Erythroblast (primary cell): ENCODE measurements at regions not wholly inside any gene's neighbourhood (a gene's known extent, or its start where the extent isn't known, plus 50 kb on each side); places are given as distances from the start of the nearest gene placed in this dataset.
"Not testable (repeated sequence)": the region's sequence is repeated elsewhere in the genome, so short reads cannot be mapped to it uniquely, and the experiment has no call there.

ENCODE experiments used
- DNase-seq, 2 experiments: peaks; one replicate each; lab custom pipeline; 2025; lab: John Stamatoyannopoulos, UW
- GATA1 ChIP-seq: IDR thresholded peaks from 2 replicates; pipeline ENCODE4 v1.6.1; 2011; ENCODE audit warnings: low read depth, mild to moderate bottlenecking, control low read depth, low read length, moderate library complexity
- POLR2A ChIP-seq: IDR thresholded peaks from 2 replicates; pipeline ENCODE4 v1.6.1; 2011; ENCODE audit warnings: mild to moderate bottlenecking, low read length

DNA sequence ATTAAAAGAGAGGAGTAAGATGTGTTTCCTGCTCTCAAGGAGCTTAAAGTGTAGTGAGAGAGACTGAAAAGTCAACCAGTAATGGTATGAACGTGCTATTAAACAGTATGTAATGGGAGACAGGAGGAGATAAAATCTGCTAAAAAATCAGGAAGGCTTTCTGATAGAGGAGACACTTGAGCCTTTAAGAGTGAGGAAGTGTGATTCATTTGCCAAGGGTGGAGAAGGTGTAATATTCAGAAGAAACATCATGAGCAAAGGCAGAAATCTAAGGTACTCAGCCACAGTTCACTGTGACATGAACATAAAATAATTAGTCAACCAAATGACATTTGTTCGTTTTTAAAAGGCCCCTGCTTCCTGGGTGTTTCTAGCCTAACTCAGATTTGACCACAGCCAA lies 137.8 kb upstream of the SKOR2 start:
- no peak for TF ChIP-seq POLR2A
- no peak for TF ChIP-seq GATA1
- no peak for DNase-seq

DNA sequence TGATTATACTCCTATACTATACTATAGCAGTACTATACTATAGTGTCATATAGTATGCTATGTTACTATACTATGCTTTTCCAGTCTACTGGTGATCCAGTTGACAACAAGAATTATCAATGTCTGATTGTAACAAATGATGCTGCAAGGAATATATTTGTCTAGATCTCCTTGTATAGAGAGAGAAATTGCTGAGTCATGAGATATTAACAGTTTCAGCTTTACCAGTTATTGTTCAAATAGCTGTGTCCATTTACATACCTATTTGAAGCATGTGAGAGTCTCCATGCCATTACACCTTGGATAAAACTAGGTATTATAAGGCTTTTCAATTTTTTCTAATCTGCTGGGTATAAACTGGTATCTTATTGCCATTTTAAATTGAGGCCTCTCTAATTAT lies 136.4 kb upstream of the SKOR2 start:
- DNase-seq = no peak
- TF ChIP-seq POLR2A (no peak), GATA1 (no peak)

DNA sequence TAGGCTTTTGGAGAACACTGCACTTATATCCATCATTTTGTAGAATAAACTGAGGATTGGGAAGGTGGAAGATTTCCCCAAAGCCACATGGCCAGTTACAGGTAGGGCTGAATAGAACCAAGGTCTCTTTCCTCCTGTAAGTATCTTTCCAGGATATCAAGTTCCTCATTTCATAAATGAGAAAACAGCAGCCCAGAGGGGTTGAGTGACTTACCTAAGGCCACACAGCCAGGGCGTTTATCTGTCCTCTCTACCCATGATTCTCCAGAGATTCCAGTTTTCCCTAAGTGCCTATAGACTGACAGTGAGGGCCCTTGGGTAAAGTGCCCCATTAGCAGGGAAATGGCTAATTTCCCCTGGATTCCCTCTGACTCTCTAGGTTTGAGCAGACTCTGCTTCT lies 132.3 kb upstream of the SKOR2 start:
- TF ChIP-seq POLR2A (no peak), GATA1 (no peak)
- no peak for DNase-seq

GRCh38 chr18:47381975-47382570 lies 130.6 kb upstream of the SKOR2 start:
- no peak for TF ChIP-seq GATA1
- no peak for TF ChIP-seq POLR2A

GRCh38 chr18:47380153-47380552 lies 128.7 kb upstream of the SKOR2 start:
- DNase-seq = no peak
- TF ChIP-seq GATA1 = no peak
- TF ChIP-seq POLR2A = no peak

More at GRCh38 chr18:47381975-47382570, 130.6 kb upstream of the SKOR2 start:
- DNase-seq = no peak

DNA sequence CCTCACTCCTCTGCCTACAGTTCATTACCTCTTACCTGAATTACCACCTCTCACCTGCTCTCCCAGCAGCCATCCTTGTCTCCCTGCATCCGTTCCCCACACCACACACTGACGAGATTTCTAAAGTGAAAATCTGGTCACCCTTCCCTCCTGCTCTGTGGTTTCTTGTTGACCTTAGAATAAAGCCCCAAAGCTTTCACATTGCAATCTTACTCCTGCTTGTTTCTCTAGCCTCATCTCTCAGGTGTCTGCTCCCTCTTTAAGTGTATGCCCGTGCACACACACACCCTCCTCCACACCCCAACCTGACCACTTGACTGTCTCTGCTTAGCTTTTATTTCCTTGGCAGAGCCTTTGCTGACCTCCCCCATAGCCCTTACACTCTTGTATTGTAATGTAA lies 122.0 kb upstream of the SKOR2 start:
- TF ChIP-seq POLR2A (no peak), GATA1 (no peak)
- no peak for DNase-seq

GRCh38 chr18:47370052-47370451 lies 118.6 kb upstream of the SKOR2 start:
- no peak for DNase-seq
- no peak for TF ChIP-seq GATA1
- no peak for TF ChIP-seq POLR2A

DNA sequence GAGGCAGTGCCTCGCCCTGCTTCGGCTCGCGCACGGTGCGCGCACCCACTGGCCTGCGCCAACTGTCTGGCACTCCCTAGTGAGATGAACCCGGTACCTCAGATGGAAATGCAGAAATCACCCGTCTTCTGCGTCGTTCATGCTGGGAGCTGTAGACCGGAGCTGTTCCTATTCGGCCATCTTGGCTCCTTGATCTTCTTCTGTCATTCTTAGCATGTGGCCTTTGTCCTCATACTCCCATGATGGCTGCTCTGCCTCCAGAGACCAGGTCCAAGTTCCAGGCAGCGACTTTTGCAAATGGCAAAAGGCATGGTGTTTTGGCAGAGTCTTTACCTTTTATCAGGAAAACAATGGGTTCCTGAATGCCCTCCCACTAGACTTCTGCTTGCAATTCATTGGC lies 102.6 kb upstream of the SKOR2 start:
- not testable (repeated sequence) for DNase-seq

DNA sequence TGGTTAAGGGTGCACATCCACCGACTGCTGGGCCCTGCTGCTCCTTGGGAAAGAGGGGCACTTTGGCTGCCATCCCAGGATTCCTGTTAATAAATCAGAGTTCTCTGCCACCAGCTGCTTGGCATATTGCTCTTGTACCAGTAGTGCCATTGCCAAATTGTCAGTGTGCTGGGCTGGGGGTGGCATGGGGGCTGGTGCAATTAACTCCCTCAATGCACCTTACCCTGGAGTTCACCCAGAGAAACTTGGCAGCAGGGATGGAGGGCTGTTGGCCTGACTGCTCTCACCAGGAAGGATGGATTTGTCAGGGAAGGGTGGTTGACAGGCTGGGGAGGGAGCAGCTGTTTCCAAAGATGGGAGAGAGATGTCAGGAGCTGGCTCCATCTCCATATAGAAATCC lies 94.6 kb upstream of the SKOR2 start:
- TF ChIP-seq GATA1 = no peak
- no peak for TF ChIP-seq POLR2A
- DNase-seq = no peak

- TF ChIP-seq GATA1 = no peak
- no peak for TF ChIP-seq POLR2A
- DNase-seq = no peak
Measured at GRCh38 chr18:47345291-47345690, 93.8 kb upstream of the SKOR2 start.

DNA sequence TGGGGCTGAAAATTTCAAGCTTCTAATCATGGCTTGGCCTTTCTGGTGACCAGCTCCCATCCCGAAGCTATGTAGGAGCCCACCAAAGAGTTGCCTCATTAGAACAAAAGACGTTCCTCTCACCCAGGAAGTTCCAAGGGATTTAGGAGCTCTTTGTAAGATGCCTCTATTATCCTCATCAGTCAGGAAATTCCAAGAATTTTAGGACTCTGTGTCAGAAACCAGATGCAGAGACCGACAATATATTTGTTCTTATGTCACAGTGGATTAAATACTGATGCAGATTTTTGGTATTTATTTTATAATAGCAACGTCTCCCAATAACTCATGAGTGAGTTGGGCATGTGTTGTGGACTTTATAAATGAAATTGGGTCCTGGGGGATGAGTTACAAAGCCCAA lies 91.8 kb upstream of the SKOR2 start:
- no peak for TF ChIP-seq GATA1
- no peak for TF ChIP-seq POLR2A
- DNase-seq = no peak

GRCh38 chr18:47342566-47342965 lies 91.1 kb upstream of the SKOR2 start:
- DNase-seq = no peak
- no peak for TF ChIP-seq POLR2A
- TF ChIP-seq GATA1 = no peak

DNA sequence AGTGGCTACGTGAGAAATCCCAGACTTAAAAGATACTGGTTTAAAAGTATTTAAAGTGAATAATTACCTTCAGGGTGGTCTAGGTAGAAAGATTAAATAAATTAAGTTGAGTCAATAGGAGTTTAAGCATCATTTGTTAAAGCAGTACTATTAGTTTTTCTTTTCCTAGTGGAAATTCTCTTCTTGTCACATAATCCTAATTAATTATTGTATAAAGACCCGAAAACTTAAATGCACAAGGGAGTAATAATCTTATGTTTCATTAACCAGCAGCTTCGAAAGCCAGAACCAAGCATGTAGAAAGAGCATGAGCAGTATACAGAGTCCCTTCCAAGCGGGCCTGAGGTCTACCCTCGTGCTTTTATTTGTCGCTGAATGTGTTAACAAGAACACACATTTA lies 90.2 kb upstream of the SKOR2 start:
- no peak for DNase-seq
- TF ChIP-seq POLR2A (no peak), GATA1 (no peak)

- no peak for TF ChIP-seq GATA1
- no peak for TF ChIP-seq POLR2A
- no peak for DNase-seq
Measured at GRCh38 chr18:47334966-47335365, 83.5 kb upstream of the SKOR2 start.

DNA sequence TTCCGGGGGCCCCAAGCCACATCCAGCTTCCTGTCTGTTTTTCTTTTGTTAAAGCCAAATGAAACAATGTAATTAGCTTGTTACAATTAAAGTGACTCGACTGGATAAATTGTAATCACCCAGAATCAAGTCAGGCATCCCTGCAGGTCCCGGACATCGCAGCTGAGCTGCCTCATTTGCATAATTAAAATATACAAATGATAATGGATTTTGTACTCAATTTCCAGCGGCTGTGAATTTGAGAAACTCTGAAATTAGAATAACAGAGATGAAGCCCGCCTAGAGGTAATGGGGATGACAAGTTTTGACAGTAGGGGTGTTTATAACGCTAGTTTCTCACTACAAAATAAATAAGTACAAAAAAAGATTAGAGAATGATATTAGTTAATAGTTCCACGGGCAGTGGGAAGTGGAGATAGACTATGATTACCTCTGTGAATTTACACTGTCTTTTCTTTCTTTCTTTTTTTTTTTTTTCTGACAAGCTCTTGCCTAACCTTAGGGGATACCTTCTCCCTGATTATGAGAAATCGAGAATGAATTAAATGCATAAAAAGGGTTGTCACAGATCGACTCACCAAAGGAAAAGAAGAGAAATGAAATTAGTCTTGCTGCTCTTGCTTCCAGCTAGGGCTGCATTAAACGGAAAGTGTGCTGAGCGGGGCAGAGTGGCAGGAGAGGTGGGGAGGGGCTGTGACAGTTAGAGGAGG lies 82.6 kb upstream of the SKOR2 start:
- no peak for DNase-seq
- TF ChIP-seq POLR2A (no peak), GATA1 (no peak)
